K562 (cell line): ENCODE measurements at regions not wholly inside any gene's neighbourhood (a gene's known extent, or its start where the extent isn't known, plus 50 kb on each side); places are given as distances from the start of the nearest gene placed in this dataset.

ENCODE experiments used
- ATAC-seq: fragments of 200-7000 bp; cut with Tn5 transposase; 3 replicates; pipeline ENCODE4 v1.9.1; 2020; ENCODE audit warnings: moderate library complexity
- BruUV-seq: library from RNA; stranded (reverse); fragments of 400-500 nt; replicated peaks from 2 replicates; lab custom pipeline; 2021; lab: Mats Ljungman, UMichigan
- CTCF ChIA-PET: fragments of 300-600 bp; formaldehyde crosslinking; extraction: SDS; loops from one replicate; lab custom pipeline; 2021; ENCODE audit warnings: low intra/inter-chr PET ratio; lab: Yijun Ruan, JAX
- POLR2A ChIA-PET: fragments of 300-600, 350-650 bp; sonication (Branson Sonifier 250); formaldehyde crosslinking; extraction: SDS; loops from one replicate; lab custom pipeline; 2021; ENCODE audit warnings: antibody characterized with exemption, inconsistent platforms; lab: Yijun Ruan, JAX
- DNase-seq, 4 experiments: peaks; one replicate each; pipeline versions ENCODE4 v3.0.0 to v3.0.0-alpha.2; 2011 to 2018; ENCODE audit warnings: low spot score in 3 of 4, mixed read lengths in 3 of 4; ENCODE audit errors: extremely low read depth in 1 of 4
- FAIRE-seq: peaks from 2 replicates; lab custom pipeline; 2011; peaks lifted over from hg19 to GRCh38; lab: Jason Lieb, UNC
- H2AFZ ChIP-seq: 2 replicates; pipeline ENCODE4 v1.6.0; 2011; ENCODE audit warnings: low read depth, low read length, control low read depth, inconsistent platforms
- H3K27ac ChIP-seq: fragments of 200-600 bp; 3 replicates; pipeline ENCODE4 v1.8.0; 2011; ENCODE audit warnings: low read depth, mild to moderate bottlenecking, control low read depth, inconsistent platforms, low read length, moderate library complexity, mixed read lengths; ENCODE audit errors: extremely low read depth
- H3K27me3 ChIP-seq, 2 experiments: fragments of 300-600 bp in 1 of 2; 2 replicates in 1 of 2; 3 replicates in 1 of 2; pipeline versions ENCODE4 v1.6.0 to v1.8.0; 2011; ENCODE audit warnings: inconsistent platforms in 2 of 2, low read length in 2 of 2, mild to moderate bottlenecking in 1 of 2, mixed read lengths in 1 of 2, moderate library complexity in 1 of 2; ENCODE audit not compliant: control insufficient read depth in 2 of 2, insufficient read depth in 2 of 2
- H3K36me3 ChIP-seq: fragments of 300-600 bp; 3 replicates; pipeline ENCODE4 v1.8.0; 2011; ENCODE audit warnings: mild to moderate bottlenecking, low read length, inconsistent platforms; ENCODE audit not compliant: control insufficient read depth, insufficient read depth
- H3K4me1 ChIP-seq, 2 experiments: fragments of 200-600 bp in 1 of 2; replicated peaks in 1 of 2; 2 replicates in 1 of 2; 3 replicates in 1 of 2; pipeline versions ENCODE4 v1.5.1 to v1.8.0; 2011; ENCODE audit warnings: inconsistent platforms in 2 of 2, low read length in 2 of 2, mild to moderate bottlenecking in 1 of 2, mixed read lengths in 1 of 2, moderate library complexity in 1 of 2; ENCODE audit not compliant: control insufficient read depth in 2 of 2, insufficient read depth in 2 of 2
- H3K4me2 ChIP-seq: 2 replicates; pipeline ENCODE4 v1.6.1; 2011; ENCODE audit warnings: low read length, control low read depth, inconsistent platforms, mixed read lengths; ENCODE audit not compliant: insufficient read depth
- H3K4me3 ChIP-seq: fragments of 200-600 bp; sonication (generic), shearing (Covaris generic); 2 replicates; pipeline ENCODE4 v1.5.1; 2016; ENCODE audit warnings: control low read depth, inconsistent platforms
- H3K79me2 ChIP-seq: fragments of 200-600 bp; 3 replicates; pipeline ENCODE4 v1.8.0; 2011; ENCODE audit warnings: low read length, inconsistent platforms; ENCODE audit not compliant: control insufficient read depth, insufficient read depth
- H3K9ac ChIP-seq, 2 experiments: 2 replicates each; pipeline versions ENCODE4 v1.6.0 to v1.6.1; 2011; ENCODE audit warnings: low read depth in 2 of 2, low read length in 2 of 2, control low read depth in 1 of 2, inconsistent platforms in 1 of 2, mild to moderate bottlenecking in 1 of 2, mixed read lengths in 1 of 2; ENCODE audit not compliant: insufficient read depth in 1 of 2
- H3K9me1 ChIP-seq: one replicate; pipeline ENCODE4 v1.6.0; 2011; ENCODE audit warnings: inconsistent platforms, mild to moderate bottlenecking, low read length, moderate library complexity; ENCODE audit not compliant: control insufficient read depth, insufficient read depth
- H3K9me3 ChIP-seq: replicated peaks from 2 replicates; pipeline ENCODE4 v1.5.1; 2011; ENCODE audit warnings: low read depth, low read length, inconsistent platforms; ENCODE audit not compliant: control insufficient read depth, insufficient read depth
- H4K20me1 ChIP-seq: replicated peaks from 2 replicates; pipeline ENCODE4 v1.6.1; 2011; ENCODE audit warnings: low read length, inconsistent platforms, mixed read lengths; ENCODE audit not compliant: control insufficient read depth, insufficient read depth
- EZH2 ChIP-seq: IDR thresholded peaks from 2 replicates; pipeline ENCODE4 v1.6.1; 2012; ENCODE audit warnings: low read depth, mild to moderate bottlenecking, inconsistent platforms, low read length, borderline replicate concordance
- POLR2AphosphoS2 ChIP-seq: IDR thresholded peaks from 2 replicates; pipeline ENCODE4 v1.6.1; 2012; ENCODE audit warnings: low read length, improper control_type of control experiment
- WGBS: fragments of 100-300 bp; shearing (Covaris generic); methylation state at CpG from one replicate; pipeline ENCODE4 v1.1.6; 2016; ENCODE audit warnings: low coverage, mixed read lengths; ENCODE audit not compliant: insufficient coverage; ENCODE audit errors: missing lambda C conversion rate; 5-methylcytosine and 5-hydroxymethylcytosine counted together
- in situ Hi-C: fragments of 300-500 bp; cut with MboI; formaldehyde crosslinking; loops from 4 replicates; pipeline ENCODE4 v1.15.0; 2018; ENCODE audit warnings: inconsistent platforms, mixed read lengths
- intact Hi-C: fragments of 100-400 bp; cut with micrococcal nuclease; formaldehyde crosslinking; loops from 2 replicates; pipeline ENCODE4 v1.14.2; 2022
- TF ChIP-seq, protein P1 (sequence below): fragments of 250-450 bp; sonication (Bioruptor Pico); IDR thresholded peaks from 2 replicates; pipeline ENCODE4 v1.5.0; 2021
- TF ChIP-seq, protein P2 (sequence below): sonication (generic); formaldehyde crosslinking; IDR thresholded peaks from 2 replicates; pipeline ENCODE4 v1.8.0; 2022; ENCODE audit warnings: mild to moderate bottlenecking, low read depth, missing genetic modification reagents
- TF ChIP-seq, protein P3 (sequence below): fragments of 450-650 bp; IDR thresholded peaks from 2 replicates; pipeline ENCODE4 v1.7.0; 2016; ENCODE audit warnings: borderline replicate concordance
- TF ChIP-seq, protein P4 (sequence below): fragments of 450-650 bp; IDR thresholded peaks from 2 replicates; pipeline ENCODE4 v1.6.1; 2018; ENCODE audit warnings: mild to moderate bottlenecking, low read depth; ENCODE audit not compliant: partially characterized antibody
- TF ChIP-seq, protein P5 (sequence below): fragments of 450-650 bp; IDR thresholded peaks from 2 replicates; pipeline ENCODE4 v1.7.1; 2018; ENCODE audit warnings: mild to moderate bottlenecking, low read depth; ENCODE audit not compliant: partially characterized antibody
- TF ChIP-seq, protein P6 (sequence below): fragments of 250-450 bp; sonication (Bioruptor Pico); IDR thresholded peaks from 2 replicates; pipeline ENCODE4 v1.9.0; 2021; ENCODE audit warnings: mild to moderate bottlenecking, inconsistent platforms

DNA sequence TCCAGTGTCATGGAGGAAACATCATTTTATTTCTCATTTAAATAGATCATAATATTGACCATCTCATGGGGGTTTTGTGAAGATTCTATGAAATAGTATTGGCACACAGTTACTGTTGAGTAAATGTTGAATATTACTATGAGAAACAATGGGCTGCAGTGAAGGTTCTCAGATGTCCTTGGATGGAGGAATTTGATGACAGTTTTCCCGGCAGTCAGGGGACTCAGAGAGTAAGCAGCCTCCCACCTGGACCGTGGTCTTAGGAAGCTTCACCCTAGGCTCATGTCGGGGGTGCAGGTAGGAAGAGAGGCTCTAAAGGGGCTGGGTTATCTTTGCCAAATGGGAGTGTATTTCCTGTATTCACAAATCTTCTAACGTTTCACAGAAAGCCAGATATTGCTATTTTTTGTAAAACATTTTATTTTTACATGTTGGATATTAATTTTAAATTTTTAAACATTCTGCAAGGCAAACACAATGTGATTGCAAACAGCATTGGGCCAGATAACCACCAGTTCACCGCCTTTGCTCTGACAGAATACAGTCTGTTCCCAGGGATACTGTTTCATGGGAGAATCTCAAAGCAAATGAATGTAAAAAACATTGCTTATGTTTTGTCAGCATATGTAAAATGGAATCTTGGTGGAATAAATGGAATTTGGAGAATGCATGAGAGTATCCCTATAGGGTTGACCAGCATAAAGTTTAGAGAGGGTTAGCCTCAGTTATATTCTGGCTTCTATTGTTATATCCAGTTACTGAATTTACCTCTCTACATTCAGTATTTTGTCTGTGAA is 380.8 kb upstream of the TMEM132C start:
- CTCF ChIA-PET, result no interaction called here
- Histone ChIP-seq H3K36me3 (no peaks in the 10 kb centered on the region), H3K27me3 (no peaks in the 10 kb centered on the region), H3K9me1 (no peaks in the 10 kb centered on the region), H4K20me1 (no peaks in the 10 kb centered on the region), H3K9ac (no peak overlapping the region), H3K4me3 (no peak overlapping the region), H3K79me2 (no peaks in the 10 kb centered on the region), H3K4me1 (no peaks in the 10 kb centered on the region), H3K9me3 (no peaks in the 10 kb centered on the region), H2AFZ (no peak overlapping the region), H3K27ac (no peak overlapping the region), H3K4me2 (no peak overlapping the region)
- no peak for FAIRE-seq
- WGBS, result 1% methylated on average over 5 of the region's 5 CpGs
- intact Hi-C loops (no loop called here), in situ Hi-C loops (no loop called here)
- no TSS peak for BruUV-seq
- POLR2A ChIA-PET, result no interaction called here
- DNase-seq, result no peak
- no peak for ATAC-seq
- TF ChIP-seq, protein P1, sequence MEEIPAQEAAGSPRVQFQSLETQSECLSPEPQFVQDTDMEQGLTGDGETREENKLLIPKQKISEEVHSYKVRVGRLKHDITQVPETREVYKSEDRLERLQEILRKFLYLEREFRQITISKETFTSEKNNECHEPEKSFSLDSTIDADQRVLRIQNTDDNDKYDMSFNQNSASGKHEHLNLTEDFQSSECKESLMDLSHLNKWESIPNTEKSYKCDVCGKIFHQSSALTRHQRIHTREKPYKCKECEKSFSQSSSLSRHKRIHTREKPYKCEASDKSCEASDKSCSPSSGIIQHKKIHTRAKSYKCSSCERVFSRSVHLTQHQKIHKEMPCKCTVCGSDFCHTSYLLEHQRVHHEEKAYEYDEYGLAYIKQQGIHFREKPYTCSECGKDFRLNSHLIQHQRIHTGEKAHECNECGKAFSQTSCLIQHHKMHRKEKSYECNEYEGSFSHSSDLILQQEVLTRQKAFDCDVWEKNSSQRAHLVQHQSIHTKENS (CRISPR knock-in tag), result no peak
- TF ChIP-seq, protein P2, sequence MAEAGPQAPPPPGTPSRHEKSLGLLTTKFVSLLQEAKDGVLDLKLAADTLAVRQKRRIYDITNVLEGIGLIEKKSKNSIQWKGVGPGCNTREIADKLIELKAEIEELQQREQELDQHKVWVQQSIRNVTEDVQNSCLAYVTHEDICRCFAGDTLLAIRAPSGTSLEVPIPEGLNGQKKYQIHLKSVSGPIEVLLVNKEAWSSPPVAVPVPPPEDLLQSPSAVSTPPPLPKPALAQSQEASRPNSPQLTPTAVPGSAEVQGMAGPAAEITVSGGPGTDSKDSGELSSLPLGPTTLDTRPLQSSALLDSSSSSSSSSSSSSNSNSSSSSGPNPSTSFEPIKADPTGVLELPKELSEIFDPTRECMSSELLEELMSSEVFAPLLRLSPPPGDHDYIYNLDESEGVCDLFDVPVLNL (CRISPR knock-in tag), result no peak
- TF ChIP-seq, protein P3, sequence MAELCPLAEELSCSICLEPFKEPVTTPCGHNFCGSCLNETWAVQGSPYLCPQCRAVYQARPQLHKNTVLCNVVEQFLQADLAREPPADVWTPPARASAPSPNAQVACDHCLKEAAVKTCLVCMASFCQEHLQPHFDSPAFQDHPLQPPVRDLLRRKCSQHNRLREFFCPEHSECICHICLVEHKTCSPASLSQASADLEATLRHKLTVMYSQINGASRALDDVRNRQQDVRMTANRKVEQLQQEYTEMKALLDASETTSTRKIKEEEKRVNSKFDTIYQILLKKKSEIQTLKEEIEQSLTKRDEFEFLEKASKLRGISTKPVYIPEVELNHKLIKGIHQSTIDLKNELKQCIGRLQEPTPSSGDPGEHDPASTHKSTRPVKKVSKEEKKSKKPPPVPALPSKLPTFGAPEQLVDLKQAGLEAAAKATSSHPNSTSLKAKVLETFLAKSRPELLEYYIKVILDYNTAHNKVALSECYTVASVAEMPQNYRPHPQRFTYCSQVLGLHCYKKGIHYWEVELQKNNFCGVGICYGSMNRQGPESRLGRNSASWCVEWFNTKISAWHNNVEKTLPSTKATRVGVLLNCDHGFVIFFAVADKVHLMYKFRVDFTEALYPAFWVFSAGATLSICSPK, result no peak
- TF ChIP-seq, protein P4, sequence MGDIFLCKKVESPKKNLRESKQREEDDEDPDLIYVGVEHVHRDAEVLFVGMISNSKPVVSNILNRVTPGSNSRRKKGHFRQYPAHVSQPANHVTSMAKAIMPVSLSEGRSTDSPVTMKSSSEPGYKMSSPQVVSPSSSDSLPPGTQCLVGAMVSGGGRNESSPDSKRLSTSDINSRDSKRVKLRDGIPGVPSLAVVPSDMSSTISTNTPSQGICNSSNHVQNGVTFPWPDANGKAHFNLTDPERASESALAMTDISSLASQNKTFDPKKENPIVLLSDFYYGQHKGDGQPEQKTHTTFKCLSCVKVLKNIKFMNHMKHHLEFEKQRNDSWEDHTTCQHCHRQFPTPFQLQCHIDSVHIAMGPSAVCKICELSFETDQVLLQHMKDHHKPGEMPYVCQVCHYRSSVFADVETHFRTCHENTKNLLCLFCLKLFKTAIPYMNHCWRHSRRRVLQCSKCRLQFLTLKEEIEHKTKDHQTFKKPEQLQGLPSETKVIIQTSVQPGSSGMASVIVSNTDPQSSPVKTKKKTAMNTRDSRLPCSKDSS, result no peak
- TF ChIP-seq, protein P5, sequence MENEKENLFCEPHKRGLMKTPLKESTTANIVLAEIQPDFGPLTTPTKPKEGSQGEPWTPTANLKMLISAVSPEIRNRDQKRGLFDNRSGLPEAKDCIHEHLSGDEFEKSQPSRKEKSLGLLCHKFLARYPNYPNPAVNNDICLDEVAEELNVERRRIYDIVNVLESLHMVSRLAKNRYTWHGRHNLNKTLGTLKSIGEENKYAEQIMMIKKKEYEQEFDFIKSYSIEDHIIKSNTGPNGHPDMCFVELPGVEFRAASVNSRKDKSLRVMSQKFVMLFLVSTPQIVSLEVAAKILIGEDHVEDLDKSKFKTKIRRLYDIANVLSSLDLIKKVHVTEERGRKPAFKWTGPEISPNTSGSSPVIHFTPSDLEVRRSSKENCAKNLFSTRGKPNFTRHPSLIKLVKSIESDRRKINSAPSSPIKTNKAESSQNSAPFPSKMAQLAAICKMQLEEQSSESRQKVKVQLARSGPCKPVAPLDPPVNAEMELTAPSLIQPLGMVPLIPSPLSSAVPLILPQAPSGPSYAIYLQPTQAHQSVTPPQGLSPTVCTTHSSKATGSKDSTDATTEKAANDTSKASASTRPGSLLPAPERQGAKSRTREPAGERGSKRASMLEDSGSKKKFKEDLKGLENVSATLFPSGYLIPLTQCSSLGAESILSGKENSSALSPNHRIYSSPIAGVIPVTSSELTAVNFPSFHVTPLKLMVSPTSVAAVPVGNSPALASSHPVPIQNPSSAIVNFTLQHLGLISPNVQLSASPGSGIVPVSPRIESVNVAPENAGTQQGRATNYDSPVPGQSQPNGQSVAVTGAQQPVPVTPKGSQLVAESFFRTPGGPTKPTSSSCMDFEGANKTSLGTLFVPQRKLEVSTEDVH, result no peak
- TF ChIP-seq EZH2, result no peak
- TF ChIP-seq, protein P6, sequence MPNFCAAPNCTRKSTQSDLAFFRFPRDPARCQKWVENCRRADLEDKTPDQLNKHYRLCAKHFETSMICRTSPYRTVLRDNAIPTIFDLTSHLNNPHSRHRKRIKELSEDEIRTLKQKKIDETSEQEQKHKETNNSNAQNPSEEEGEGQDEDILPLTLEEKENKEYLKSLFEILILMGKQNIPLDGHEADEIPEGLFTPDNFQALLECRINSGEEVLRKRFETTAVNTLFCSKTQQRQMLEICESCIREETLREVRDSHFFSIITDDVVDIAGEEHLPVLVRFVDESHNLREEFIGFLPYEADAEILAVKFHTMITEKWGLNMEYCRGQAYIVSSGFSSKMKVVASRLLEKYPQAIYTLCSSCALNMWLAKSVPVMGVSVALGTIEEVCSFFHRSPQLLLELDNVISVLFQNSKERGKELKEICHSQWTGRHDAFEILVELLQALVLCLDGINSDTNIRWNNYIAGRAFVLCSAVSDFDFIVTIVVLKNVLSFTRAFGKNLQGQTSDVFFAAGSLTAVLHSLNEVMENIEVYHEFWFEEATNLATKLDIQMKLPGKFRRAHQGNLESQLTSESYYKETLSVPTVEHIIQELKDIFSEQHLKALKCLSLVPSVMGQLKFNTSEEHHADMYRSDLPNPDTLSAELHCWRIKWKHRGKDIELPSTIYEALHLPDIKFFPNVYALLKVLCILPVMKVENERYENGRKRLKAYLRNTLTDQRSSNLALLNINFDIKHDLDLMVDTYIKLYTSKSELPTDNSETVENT (CRISPR knock-in tag), result no peak
- TF ChIP-seq POLR2AphosphoS2, result no peak
